ENCODE measurements at regions not wholly inside any gene's neighbourhood (a gene's known extent, or its start where the extent isn't known, plus 50 kb on each side); places are given as distances from the start of the nearest gene placed in this dataset.

DNA sequence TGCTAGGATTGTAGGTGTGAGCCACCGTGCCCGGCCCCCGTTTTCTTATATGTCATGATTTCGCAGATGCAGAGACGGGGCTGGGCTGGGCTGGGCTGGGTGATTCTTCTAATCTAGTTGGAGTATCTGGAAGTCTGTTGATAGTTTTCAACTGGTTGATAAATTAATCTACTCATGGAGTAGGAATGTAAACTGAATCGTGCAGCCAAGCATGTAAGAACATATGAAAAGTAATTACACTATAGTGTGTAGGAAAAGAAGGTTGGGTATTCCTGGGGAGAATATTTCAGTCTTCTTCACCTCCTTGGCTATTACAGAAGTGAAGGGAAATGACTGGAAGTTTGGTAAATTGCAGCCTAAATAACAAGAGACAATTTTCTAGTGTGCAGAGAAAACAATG, 82.6 kb upstream of the MAGI1 start (continued):
- TF ChIP-seq NRF1 (conservative IDR thresholded peaks at IDR 0.05; ENCODE audit: low read depth, low read length) (no peak), HDGF (IDR thresholded peaks at IDR 0.05) (no peak)

DNA sequence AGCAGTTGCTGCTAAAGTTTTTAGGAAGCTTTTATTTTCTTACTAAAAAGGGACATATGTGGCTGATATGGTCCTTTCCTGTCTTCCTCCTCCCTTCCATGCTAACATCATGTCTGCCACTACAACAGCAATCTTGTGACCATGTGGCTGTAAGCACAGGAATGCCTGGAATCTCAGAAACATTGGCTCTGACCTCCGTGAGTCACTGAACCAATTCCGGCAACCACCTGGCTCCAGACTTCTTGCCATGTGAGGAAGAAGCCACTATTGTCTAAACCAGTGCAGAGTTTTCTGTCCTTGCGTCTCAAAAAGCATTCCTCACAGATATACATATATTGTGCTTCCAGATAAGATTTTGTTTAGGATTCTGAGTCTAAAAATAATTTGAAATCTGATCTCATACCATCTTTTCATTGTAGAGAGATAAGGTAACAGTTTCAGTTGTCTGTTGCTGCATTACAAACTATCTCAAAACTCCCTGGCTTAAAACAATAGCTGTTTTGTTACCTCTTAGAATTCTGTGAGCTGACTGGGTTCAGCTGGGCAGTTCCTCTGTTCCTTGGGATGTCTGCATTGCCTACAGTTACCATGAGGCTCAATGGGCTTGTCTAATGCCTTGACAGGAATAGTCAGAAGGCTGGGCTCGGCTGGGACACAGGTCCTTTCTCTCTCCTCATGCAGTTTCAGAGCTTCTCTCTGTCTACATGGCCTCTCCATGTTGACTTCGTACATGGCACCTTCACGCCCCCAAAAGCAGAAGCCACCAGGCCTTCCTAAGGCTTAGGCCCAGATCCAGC, 77.3 kb upstream of the MAGI1 start:
- H3K79me2 ChIP-seq (ENCODE audit: control insufficient read depth, insufficient read depth, low read length) = no peaks in the 10 kb centered on the region
- H3K4me3 ChIP-seq = no peak overlapping the region
- no TSS peak for BruUV-seq (replicated peaks)
- H3K27me3 ChIP-seq (replicated peaks in 1 of 2; ENCODE audit: control insufficient read depth in 2 of 2, insufficient read depth in 2 of 2, low read length in 1 of 2) = no peaks in the 10 kb centered on the region; a peak in 1 of 4 replicates
- H3K4me1 ChIP-seq (ENCODE audit: control insufficient read depth, insufficient read depth, low read length) = no peaks in the 10 kb centered on the region
- no peaks in the 10 kb centered on the region for H3K36me3 ChIP-seq (ENCODE audit: control insufficient read depth in 2 of 2, insufficient read depth in 2 of 2, low read length in 1 of 2)
- FAIRE-seq (no peak), DNase-seq (ENCODE audit: low read depth, low spot score) (no peak), ATAC-seq (no peak)
- in situ Hi-C loops (cut with MboI) (no loop called here), intact Hi-C loops (cut with micrococcal nuclease; ENCODE audit: unreplicated experiment) (no loop called here)
- ChIA-PET RAD21 (ENCODE audit: unreplicated experiment) (no interaction called here), SMC1A (ENCODE audit: uncharacterized antibody, unreplicated experiment) (no interaction called here), POLR2A (no interaction called here), CTCF (no interaction called here)
- WGBS (ENCODE audit: insufficient coverage, insufficient replicate concordance, low lambda C conversion rate, missing lambda C conversion rate) = 8% methylated on average over 6 of the region's 6 CpGs
- H3K27ac ChIP-seq (ENCODE audit: control insufficient read depth, insufficient read depth) = no peak overlapping the region
- H3K9me3 ChIP-seq (replicated peaks; ENCODE audit: control insufficient read depth, insufficient read depth, low read length) = no peaks in the 10 kb centered on the region
- H2AFZ ChIP-seq (ENCODE audit: control insufficient read depth, low read depth, low read length) = no peak overlapping the region
- H4K20me1 ChIP-seq (ENCODE audit: control insufficient read depth, insufficient read depth) = no peaks in the 10 kb centered on the region
- no peak overlapping the region for H3K4me2 ChIP-seq (ENCODE audit: control insufficient read depth, insufficient read depth)
- H3K9ac ChIP-seq (ENCODE audit: control insufficient read depth, insufficient read depth, low read length) = no peak overlapping the region
- TF ChIP-seq ETV6 (conservative IDR thresholded peaks at IDR 0.05 in 1 of 2, IDR thresholded peaks at IDR 0.05 in 1 of 2; ENCODE audit: borderline replicate concordance in 1 of 2, low read depth in 1 of 2) = no peak
- TF ChIP-seq YBX1 (IDR thresholded peaks at IDR 0.05) = no peak
- TF ChIP-seq EP300 (IDR thresholded peaks at IDR 0.05; ENCODE audit: borderline replicate concordance in 1 of 2, control insufficient read depth in 1 of 2, low read depth in 2 of 2, low read length in 2 of 2) = no peak
- TF ChIP-seq NFIC (IDR thresholded peaks at IDR 0.05; ENCODE audit: low read depth, low read length) = no peak
- no peak for TF ChIP-seq ZNF274 (IDR thresholded peaks at IDR 0.05; ENCODE audit: insufficient read depth, insufficient read length)
- TF ChIP-seq SUPT20H (IDR thresholded peaks at IDR 0.05; ENCODE audit: borderline replicate concordance, control insufficient read depth, low read depth, low read length) = no peak
- TF ChIP-seq, protein P1, sequence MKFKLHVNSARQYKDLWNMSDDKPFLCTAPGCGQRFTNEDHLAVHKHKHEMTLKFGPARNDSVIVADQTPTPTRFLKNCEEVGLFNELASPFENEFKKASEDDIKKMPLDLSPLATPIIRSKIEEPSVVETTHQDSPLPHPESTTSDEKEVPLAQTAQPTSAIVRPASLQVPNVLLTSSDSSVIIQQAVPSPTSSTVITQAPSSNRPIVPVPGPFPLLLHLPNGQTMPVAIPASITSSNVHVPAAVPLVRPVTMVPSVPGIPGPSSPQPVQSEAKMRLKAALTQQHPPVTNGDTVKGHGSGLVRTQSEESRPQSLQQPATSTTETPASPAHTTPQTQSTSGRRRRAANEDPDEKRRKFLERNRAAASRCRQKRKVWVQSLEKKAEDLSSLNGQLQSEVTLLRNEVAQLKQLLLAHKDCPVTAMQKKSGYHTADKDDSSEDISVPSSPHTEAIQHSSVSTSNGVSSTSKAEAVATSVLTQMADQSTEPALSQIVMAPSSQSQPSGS (IDR thresholded peaks at IDR 0.05; ENCODE audit: low read length) = no peak
- TF ChIP-seq MTA2 (IDR thresholded peaks at IDR 0.05; ENCODE audit: low read depth) = no peak
- TF ChIP-seq HDAC6 (IDR thresholded peaks at IDR 0.05; ENCODE audit: unreplicated experiment) = no peak
- TF ChIP-seq, protein P2, sequence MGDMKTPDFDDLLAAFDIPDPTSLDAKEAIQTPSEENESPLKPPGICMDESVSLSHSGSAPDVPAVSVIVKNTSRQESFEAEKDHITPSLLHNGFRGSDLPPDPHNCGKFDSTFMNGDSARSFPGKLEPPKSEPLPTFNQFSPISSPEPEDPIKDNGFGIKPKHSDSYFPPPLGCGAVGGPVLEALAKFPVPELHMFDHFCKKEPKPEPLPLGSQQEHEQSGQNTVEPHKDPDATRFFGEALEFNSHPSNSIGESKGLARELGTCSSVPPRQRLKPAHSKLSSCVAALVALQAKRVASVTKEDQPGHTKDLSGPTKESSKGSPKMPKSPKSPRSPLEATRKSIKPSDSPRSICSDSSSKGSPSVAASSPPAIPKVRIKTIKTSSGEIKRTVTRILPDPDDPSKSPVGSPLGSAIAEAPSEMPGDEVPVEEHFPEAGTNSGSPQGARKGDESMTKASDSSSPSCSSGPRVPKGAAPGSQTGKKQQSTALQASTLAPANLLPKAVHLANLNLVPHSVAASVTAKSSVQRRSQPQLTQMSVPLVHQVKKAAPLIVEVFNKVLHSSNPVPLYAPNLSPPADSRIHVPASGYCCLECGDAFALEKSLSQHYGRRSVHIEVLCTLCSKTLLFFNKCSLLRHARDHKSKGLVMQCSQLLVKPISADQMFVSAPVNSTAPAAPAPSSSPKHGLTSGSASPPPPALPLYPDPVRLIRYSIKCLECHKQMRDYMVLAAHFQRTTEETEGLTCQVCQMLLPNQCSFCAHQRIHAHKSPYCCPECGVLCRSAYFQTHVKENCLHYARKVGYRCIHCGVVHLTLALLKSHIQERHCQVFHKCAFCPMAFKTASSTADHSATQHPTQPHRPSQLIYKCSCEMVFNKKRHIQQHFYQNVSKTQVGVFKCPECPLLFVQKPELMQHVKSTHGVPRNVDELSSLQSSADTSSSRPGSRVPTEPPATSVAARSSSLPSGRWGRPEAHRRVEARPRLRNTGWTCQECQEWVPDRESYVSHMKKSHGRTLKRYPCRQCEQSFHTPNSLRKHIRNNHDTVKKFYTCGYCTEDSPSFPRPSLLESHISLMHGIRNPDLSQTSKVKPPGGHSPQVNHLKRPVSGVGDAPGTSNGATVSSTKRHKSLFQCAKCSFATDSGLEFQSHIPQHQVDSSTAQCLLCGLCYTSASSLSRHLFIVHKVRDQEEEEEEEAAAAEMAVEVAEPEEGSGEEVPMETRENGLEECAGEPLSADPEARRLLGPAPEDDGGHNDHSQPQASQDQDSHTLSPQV (IDR thresholded peaks at IDR 0.05) = no peak
- TF ChIP-seq SUZ12 (IDR thresholded peaks at IDR 0.05; ENCODE audit: unreplicated experiment) = no peak

Data from GM12878 (cell line).